CD8-positive, alpha-beta memory T cell (primary cell): ENCODE measurements at regions not wholly inside any gene's neighbourhood (a gene's known extent, or its start where the extent isn't known, plus 50 kb on each side); places are given as distances from the start of the nearest gene placed in this dataset.

Experiments used
- CTCF ChIA-PET: fragments of 350-600 bp; sonication (Branson Sonifier 250); formaldehyde crosslinking; loops from one replicate; lab custom pipeline; 2021; ENCODE audit warnings: antibody characterized with exemption; lab: Charles Lee
- POLR2A ChIA-PET: fragments of 350-600 bp; sonication (Branson Sonifier 250); formaldehyde crosslinking; loops from one replicate; lab custom pipeline; 2021; ENCODE audit warnings: antibody characterized with exemption; lab: Charles Lee
- DNase-seq, 5 donors: peaks; one replicate each; pipeline versions ENCODE4 v3.0.0 to v3.0.0-alpha.2; 2020 to 2022; ENCODE audit warnings: mixed read lengths in 1 of 5
- H3K27ac ChIP-seq: one replicate; pipeline ENCODE4 v1.7.0; 2013; ENCODE audit warnings: low read depth, mild to moderate bottlenecking, low read length, moderate library complexity
- H3K27me3 ChIP-seq: 2 replicates; pipeline ENCODE4 v1.7.0; 2013; ENCODE audit warnings: low read length, mild to moderate bottlenecking; ENCODE audit not compliant: insufficient read depth, poor library complexity, severe bottlenecking
- H3K36me3 ChIP-seq: 2 replicates; pipeline ENCODE4 v1.7.0; 2013; ENCODE audit warnings: mild to moderate bottlenecking, low read length, moderate library complexity; ENCODE audit not compliant: insufficient read depth
- H3K4me1 ChIP-seq: 2 replicates; pipeline ENCODE4 v1.7.0; 2013; ENCODE audit warnings: mild to moderate bottlenecking, low read length, moderate library complexity; ENCODE audit not compliant: insufficient read depth
- H3K4me3 ChIP-seq: 2 replicates; pipeline ENCODE4 v1.7.0; 2013; ENCODE audit warnings: mild to moderate bottlenecking, low read length
- H3K9me3 ChIP-seq: 2 replicates; pipeline ENCODE4 v1.7.0; 2013; ENCODE audit warnings: mild to moderate bottlenecking, low read length
- H3K27ac Mint-ChIP-seq, 8 donors: one replicate each; pipeline ENCODE4 v1.8.0; 2020 to 2021; ENCODE audit warnings: mixed read lengths in 8 of 8, mild to moderate bottlenecking in 6 of 8, inconsistent platforms in 3 of 8, moderate library complexity in 3 of 8
- H3K27me3 Mint-ChIP-seq, 2 donors: one replicate each; pipeline ENCODE4 v1.8.0; 2020 to 2021; ENCODE audit warnings: mixed read lengths in 2 of 2, mild to moderate bottlenecking in 1 of 2, moderate library complexity in 1 of 2
- H3K36me3 Mint-ChIP-seq, 3 donors: one replicate each; pipeline ENCODE4 v1.8.0; 2020 to 2021; ENCODE audit warnings: mixed read lengths in 3 of 3, inconsistent platforms in 1 of 3, mild to moderate bottlenecking in 1 of 3
- H3K4me1 Mint-ChIP-seq, 3 donors: one replicate each; pipeline ENCODE4 v1.8.0; 2020 to 2021; ENCODE audit warnings: mixed read lengths in 3 of 3, inconsistent platforms in 1 of 3, mild to moderate bottlenecking in 1 of 3
- H3K4me3 Mint-ChIP-seq, 7 donors: one replicate each; pipeline ENCODE4 v1.8.0; 2020 to 2021; ENCODE audit warnings: mixed read lengths in 7 of 7, mild to moderate bottlenecking in 6 of 7, moderate library complexity in 4 of 7, inconsistent platforms in 2 of 7
- H3K9me3 Mint-ChIP-seq, 5 donors: one replicate each; pipeline ENCODE4 v1.8.0; 2020 to 2022; ENCODE audit warnings: mixed read lengths in 5 of 5, mild to moderate bottlenecking in 3 of 5, moderate library complexity in 2 of 5, inconsistent platforms in 1 of 5

DNA sequence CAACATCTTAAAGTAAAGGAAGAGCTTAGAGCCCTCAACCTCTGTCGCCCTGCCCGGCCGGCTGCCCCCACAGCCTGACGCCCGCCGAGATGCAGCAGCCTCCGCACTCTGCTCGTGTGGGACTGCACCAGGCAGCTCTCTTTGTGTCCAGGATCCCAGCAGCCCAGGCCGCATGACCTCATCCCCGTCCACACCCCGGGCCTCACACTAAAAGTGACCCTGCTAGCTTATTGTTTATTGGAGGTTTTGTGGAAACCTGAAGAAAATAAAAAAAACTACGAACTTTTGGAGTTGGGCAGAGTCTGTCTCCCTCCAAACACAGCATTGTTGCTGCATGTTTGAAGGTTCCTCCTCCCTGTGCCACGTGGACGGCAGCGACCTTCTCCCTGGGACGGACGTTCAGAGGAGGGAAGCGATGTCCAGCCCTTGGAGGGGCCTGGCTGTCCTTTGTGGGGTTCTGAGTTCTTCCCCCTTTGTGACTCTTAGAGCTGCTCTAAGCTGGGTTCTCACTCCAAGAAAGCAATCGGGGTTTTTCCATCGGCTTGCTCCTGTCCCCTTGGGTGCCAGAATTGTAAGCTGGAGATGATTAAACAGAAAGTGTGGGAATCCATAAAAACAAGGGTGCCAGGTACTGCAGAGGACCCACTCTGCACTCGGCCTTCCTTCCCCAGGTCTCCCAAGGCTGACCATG is 103.5 kb upstream of the COL5A1 start:
- no peaks in the 10 kb centered on the region for H3K9me3 ChIP-seq
- no peaks in the 10 kb centered on the region for H3K9me3 Mint-ChIP-seq
- no peak overlapping the region for H3K4me3 Mint-ChIP-seq
- H3K27ac ChIP-seq: no peak overlapping the region
- H3K4me1 Mint-ChIP-seq: no peaks in the 10 kb centered on the region
- no peaks in the 10 kb centered on the region for H3K27me3 ChIP-seq
- CTCF ChIA-PET: no interaction called here
- peaks cover 15 to 17% of the 10 kb centered on the region in 2 donors for H3K27me3 Mint-ChIP-seq
- no peak overlapping the region for H3K4me3 ChIP-seq
- POLR2A ChIA-PET: no interaction called here
- DNase-seq: no peak
- no peaks in the 10 kb centered on the region for H3K4me1 ChIP-seq
- H3K36me3 ChIP-seq: no peaks in the 10 kb centered on the region
- H3K27ac Mint-ChIP-seq: no peak overlapping the region
- no peaks in the 10 kb centered on the region for H3K36me3 Mint-ChIP-seq

GRCh38 chr9:134538856-134539566 is 102.6 kb upstream of the COL5A1 start:
- no peaks in the 10 kb centered on the region for H3K36me3 ChIP-seq
- H3K27me3 Mint-ChIP-seq: peaks cover 15 to 17% of the 10 kb centered on the region in 2 donors
- no peaks in the 10 kb centered on the region for H3K4me1 Mint-ChIP-seq
- H3K27me3 ChIP-seq: no peaks in the 10 kb centered on the region
- no peak for DNase-seq
- H3K9me3 ChIP-seq: no peaks in the 10 kb centered on the region
- H3K4me3 Mint-ChIP-seq: no peak overlapping the region
- no peak overlapping the region for H3K27ac ChIP-seq
- H3K9me3 Mint-ChIP-seq: no peaks in the 10 kb centered on the region
- H3K4me3 ChIP-seq: no peak overlapping the region
- ChIA-PET POLR2A (no interaction called here), CTCF (no interaction called here)
- H3K36me3 Mint-ChIP-seq: no peaks in the 10 kb centered on the region
- no peak overlapping the region for H3K27ac Mint-ChIP-seq
- H3K4me1 ChIP-seq: no peaks in the 10 kb centered on the region

GRCh38 chr9:134539586-134540194 is 101.9 kb upstream of the COL5A1 start:
- no peaks in the 10 kb centered on the region for H3K9me3 ChIP-seq
- Mint-ChIP-seq H3K9me3 (no peaks in the 10 kb centered on the region), H3K4me3 (no peak overlapping the region), H3K4me1 (no peaks in the 10 kb centered on the region), H3K27me3 (peaks cover 12 to 18% of the 10 kb centered on the region in 2 donors), H3K27ac (no peak overlapping the region), H3K36me3 (no peaks in the 10 kb centered on the region)
- no peak overlapping the region for H3K27ac ChIP-seq
- no peaks in the 10 kb centered on the region for H3K36me3 ChIP-seq
- H3K4me1 ChIP-seq: no peaks in the 10 kb centered on the region
- no peak overlapping the region for H3K4me3 ChIP-seq
- POLR2A ChIA-PET: no interaction called here
- DNase-seq: no peak
- H3K27me3 ChIP-seq: no peaks in the 10 kb centered on the region
- CTCF ChIA-PET: no interaction called here

DNA sequence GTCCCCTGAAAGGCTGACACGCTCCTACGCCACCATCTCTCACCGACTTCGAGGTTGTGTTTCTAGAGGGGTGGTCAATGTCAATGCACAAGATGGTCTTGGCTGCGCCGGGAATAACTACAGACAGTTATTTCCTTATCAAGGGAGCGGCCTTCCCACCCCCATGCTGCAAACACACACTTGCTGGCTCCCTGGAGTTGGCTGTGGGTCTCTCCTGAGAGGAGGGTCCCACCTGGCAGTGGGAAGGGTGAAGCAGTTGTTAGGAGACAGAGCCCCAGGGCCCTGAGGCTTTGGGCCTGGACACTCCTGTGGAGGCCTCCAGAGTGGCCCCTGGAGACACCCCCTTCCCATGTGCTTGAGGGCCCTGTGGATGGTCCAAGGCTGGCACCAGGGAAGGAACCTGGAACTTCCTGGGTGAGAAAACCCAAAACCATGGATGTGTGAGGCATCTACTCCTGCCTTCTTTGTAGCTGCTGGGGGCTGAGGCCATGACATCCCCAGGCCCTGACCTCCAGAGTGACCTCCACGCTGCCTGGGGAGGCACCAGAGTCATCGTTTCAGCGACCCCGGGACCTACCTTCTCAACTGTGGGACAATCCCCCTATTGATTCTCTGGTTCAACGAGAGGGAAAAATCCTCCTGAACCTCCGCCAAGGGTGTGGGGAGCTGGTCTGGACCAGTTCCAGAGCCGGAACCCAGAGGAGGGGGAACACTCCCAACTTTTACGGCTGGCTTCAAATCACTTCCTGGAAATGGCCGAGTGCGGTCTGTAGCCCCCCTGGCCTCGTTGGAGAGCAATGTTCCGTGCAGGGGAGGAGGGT is 101.1 kb upstream of the COL5A1 start:
- H3K4me3 ChIP-seq: no peak overlapping the region
- DNase-seq: no peak
- ChIA-PET POLR2A (no interaction called here), CTCF (no interaction called here)
- H3K4me3 Mint-ChIP-seq: no peak overlapping the region
- no peak overlapping the region for H3K27ac Mint-ChIP-seq
- no peaks in the 10 kb centered on the region for H3K36me3 Mint-ChIP-seq
- H3K27ac ChIP-seq: no peak overlapping the region
- no peaks in the 10 kb centered on the region for H3K9me3 ChIP-seq
- H3K9me3 Mint-ChIP-seq: no peaks in the 10 kb centered on the region
- no peaks in the 10 kb centered on the region for H3K36me3 ChIP-seq
- H3K4me1 Mint-ChIP-seq: no peaks in the 10 kb centered on the region
- no peaks in the 10 kb centered on the region for H3K4me1 ChIP-seq
- H3K27me3 Mint-ChIP-seq: peaks cover 10 to 17% of the 10 kb centered on the region in 2 donors
- no peaks in the 10 kb centered on the region for H3K27me3 ChIP-seq

DNA sequence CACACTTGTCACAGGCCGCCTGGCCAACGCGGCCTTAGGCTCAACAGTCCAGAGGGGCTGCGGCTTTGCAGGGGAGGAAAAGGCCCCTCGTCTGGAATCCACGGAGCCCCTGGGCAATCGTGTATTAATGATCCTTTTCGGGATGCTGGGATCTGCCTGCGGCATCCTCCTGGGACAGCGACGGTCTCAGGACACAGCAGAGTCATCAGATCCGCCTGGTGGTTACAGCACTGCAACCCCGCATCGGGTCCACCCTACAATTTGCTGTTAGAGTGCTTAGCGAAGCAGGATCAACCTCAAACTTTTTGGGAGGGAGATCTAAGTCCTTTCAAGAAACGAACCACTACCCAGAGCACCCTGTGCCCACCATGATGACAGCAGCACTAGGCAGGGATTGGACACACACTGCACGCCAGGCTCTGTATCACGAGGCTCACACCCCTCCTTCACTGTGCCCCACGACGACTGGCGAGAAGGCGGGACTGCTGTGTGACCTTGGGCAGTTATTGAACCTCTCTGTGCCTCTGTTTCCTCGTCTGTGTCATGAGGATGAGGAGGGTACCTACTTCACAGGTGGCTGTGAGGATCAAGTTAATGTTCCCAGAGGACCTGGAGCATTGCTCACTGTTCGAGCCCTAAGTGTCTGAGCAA is 100.4 kb upstream of the COL5A1 start:
- Mint-ChIP-seq H3K36me3 (no peaks in the 10 kb centered on the region), H3K27ac (no peak overlapping the region), H3K4me1 (no peaks in the 10 kb centered on the region), H3K27me3 (peaks cover 10 to 15% of the 10 kb centered on the region in 2 donors), H3K9me3 (no peaks in the 10 kb centered on the region), H3K4me3 (no peak overlapping the region)
- H3K27me3 ChIP-seq: no peaks in the 10 kb centered on the region
- no peak overlapping the region for H3K27ac ChIP-seq
- H3K4me3 ChIP-seq: no peak overlapping the region
- CTCF ChIA-PET: no interaction called here
- H3K9me3 ChIP-seq: no peaks in the 10 kb centered on the region
- POLR2A ChIA-PET: no interaction called here
- H3K36me3 ChIP-seq: no peaks in the 10 kb centered on the region
- DNase-seq: no peak
- H3K4me1 ChIP-seq: no peaks in the 10 kb centered on the region

DNA sequence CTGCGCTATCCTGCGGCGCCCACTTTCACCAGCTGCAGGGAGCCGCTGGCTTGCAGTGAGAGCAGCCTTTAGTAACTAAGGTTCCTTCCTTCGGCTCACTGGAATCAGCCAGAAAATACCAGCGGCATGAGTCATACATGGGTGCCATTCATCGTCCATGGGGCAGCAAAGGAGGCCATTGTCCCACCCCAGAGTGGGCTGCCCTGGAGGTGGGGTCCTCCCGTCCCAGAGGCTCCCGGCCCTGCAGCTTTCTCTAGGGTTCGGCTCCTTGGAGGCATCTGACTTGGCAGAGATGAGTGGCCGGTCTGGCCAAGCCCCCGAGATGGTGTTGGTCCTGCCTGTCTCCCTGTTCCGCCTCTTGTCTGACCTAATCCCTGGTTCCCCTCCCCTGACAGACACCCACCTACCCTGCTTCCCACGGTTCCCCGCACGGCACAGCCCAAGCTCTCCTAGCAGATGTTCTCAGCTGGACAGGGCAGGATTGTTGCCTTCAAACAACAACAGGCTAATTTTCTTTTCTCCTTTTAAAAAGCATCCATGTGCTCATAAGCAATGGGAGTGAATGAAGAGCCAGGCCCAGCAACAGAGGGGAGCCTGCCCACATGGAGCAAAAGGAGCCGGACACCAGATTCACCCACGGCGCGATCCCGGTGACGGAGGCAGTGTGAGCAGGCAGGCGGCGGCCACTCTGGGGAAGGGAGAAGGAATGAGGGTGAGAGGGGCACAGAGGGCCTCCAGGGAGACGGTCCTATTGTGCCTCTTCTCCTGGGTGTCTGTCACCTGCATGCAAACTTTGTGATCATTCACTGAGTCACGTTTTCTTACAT is 97.0 kb upstream of the COL5A1 start:
- Histone ChIP-seq H3K36me3 (no peaks in the 10 kb centered on the region), H3K4me3 (no peak overlapping the region), H3K27ac (no peak overlapping the region), H3K27me3 (no peaks in the 10 kb centered on the region), H3K9me3 (no peaks in the 10 kb centered on the region), H3K4me1 (no peaks in the 10 kb centered on the region)
- H3K27ac Mint-ChIP-seq: no peak overlapping the region
- peaks cover 3 to 13% of the 10 kb centered on the region in 2 donors for H3K27me3 Mint-ChIP-seq
- no peaks in the 10 kb centered on the region for H3K9me3 Mint-ChIP-seq
- no peaks in the 10 kb centered on the region for H3K4me1 Mint-ChIP-seq
- no peaks in the 10 kb centered on the region for H3K36me3 Mint-ChIP-seq
- CTCF ChIA-PET: no interaction called here
- POLR2A ChIA-PET: no interaction called here
- no peak overlapping the region for H3K4me3 Mint-ChIP-seq
- no peak for DNase-seq

DNA sequence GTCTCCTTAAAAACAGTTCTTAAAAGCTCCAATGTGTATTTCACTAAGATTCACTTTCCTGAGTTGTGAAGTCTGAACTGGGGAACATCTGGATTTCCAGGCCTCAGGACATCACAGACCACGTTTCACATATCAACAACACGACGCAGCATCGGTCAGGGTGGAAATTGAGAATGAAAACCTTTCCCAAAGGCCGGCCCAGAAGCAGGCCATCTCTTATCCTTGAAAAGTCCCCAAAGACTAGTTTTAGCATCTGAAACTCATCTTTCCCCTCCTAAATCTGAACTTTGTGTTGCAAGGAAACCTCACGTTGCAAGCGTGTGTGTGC is 96.4 kb upstream of the COL5A1 start:
- Mint-ChIP-seq H3K4me1 (no peaks in the 10 kb centered on the region), H3K9me3 (no peaks in the 10 kb centered on the region), H3K36me3 (no peaks in the 10 kb centered on the region), H3K4me3 (no peak overlapping the region), H3K27me3 (peaks cover 3 to 8% of the 10 kb centered on the region in 2 donors), H3K27ac (no peak overlapping the region)
- no peak overlapping the region for H3K27ac ChIP-seq
- no peaks in the 10 kb centered on the region for H3K4me1 ChIP-seq
- DNase-seq: no peak
- ChIA-PET POLR2A (no interaction called here), CTCF (no interaction called here)
- H3K9me3 ChIP-seq: no peaks in the 10 kb centered on the region
- H3K4me3 ChIP-seq: no peak overlapping the region
- H3K27me3 ChIP-seq: no peaks in the 10 kb centered on the region
- no peaks in the 10 kb centered on the region for H3K36me3 ChIP-seq
